Superior temporal gyrus (tissue), 1 donor: ENCODE measurements at regions not wholly inside any gene's neighbourhood (a gene's known extent, or its start where the extent isn't known, plus 50 kb on each side); places are given as distances from the start of the nearest gene placed in this dataset.

Experiments used
- DNase-seq: peaks from one replicate; pipeline ENCODE4 v3.0.0-alpha.2; 2016; ENCODE audit errors: extremely low spot score

DNA sequence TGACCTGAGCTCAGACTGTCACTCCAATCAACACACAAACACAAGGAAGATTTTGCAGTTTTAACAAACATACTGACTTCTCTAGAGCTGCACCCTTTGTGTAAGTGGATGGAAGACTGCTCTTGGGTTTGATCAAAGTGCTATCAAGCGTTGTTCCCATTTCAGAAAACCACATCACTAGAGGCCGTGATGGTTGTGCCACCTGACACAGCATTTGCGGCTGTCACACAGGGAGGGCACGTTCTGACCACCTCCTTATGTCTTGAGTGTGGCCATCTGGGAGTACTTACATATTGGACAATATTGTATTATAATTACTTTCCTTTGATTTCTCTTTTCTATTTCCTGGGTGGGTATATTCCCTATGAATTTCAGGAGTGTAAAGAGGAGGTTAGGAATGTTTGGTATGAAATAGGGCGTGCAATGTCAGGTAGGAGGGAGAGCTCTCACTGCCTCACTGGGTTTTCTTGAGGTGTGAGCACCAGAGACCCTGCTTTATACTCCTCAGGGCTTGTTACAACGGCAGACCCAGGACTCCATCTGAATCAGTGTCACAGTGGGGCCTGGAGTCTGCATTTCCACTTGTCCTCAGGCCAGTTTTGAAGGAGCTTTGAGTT lies 74.3 kb downstream of the SYNE3 start:
- no peak for DNase-seq

DNA sequence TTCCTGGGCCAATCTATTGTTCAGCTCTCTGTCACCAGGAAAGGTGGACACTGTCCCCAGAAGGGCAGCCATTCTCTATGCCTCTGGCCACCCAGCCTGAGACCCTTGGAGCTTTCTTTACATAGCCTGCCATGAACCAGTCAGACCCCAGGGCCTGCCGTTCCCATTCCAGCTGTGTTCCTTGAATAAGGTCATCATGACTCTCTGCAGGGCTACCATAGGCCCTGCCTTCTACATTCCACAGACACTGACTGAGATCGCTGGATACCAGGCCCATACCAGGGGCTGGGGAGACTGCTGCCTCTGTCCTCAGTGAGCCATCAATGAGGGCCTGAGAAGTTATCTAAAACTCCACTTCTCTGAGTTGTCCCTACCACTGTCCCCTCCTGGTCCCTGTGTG lies 75.5 kb downstream of the SYNE3 start:
- DNase-seq = no peak

DNA sequence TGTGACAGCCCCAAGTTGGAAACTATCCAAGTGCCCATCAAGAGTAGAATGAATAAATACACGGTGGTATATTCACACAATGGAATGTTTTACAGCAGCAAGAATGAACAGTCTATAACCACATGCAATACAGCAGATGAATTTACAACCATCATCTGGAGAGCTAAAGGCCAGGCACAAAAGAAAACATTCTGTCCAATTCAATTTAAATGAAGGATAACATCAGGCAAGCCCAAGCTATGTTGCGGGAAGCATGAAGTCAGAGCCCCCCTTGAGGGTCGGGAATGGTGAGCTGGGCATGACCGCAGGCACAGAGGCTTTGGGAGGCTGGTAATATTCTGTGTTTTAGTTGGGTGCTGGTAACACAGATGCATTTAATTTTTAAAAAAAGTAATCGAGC lies 76.0 kb downstream of the SYNE3 start:
- DNase-seq = no peak

DNA sequence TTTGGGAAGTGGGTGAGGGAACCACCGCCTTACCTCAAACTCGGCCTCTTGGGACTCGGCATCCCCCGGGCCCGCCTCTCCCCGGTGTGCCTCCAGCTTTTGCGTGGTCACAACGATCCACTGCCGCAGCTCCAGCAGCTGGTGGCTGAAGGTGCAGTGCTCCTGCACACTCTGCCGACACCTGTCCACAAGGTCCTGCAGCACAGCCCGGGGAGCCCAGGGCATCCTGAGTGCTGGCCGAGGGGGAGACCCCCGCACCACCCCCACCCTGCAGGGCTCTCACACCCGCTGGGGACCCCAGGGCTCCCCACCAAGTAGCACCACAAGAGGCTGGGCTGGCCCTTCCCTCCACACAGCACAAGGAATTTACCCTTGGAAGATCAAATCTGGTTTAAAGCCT lies 76.6 kb downstream of the SYNE3 start:
- no peak for DNase-seq

DNA sequence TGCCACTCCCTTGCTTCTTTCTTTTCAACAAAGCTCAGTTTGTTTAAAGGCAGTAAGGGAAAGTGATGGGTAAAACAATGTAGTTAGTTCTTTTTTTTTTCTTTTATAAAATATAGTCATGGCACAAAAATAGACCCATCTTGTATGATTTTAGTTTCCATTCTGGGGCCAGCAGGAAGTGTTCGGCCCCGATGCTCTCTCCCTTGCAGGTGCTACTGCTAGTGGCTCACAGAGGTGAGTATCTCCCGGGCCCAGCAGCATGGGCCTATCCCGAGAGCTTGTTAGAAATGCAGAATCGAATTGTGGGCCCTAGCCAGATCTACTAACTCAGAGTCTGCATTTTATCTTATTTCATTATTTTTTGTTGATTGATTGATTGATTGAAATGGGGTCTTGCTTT lies 78.7 kb downstream of the SYNE3 start:
- no peak for DNase-seq

DNA sequence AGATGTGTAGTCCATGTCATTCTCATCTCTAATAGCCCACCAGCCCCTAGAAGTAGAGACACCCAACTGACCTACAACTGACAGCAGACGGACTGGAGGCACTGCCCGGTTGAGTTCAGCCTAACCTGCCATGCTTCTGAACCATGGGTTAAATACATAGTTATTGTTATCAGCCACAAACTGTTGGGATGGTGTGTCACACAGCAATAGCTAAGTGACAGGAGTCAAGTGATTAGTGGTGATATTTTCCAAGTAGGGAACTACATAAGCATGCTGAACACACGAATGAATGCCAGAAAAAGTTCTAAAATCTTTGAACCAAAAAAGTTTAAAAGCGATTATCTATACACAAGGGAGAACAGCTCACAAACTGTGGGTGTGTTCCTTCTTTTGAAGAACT lies 80.1 kb downstream of the SYNE3 start:
- DNase-seq = no peak

DNA sequence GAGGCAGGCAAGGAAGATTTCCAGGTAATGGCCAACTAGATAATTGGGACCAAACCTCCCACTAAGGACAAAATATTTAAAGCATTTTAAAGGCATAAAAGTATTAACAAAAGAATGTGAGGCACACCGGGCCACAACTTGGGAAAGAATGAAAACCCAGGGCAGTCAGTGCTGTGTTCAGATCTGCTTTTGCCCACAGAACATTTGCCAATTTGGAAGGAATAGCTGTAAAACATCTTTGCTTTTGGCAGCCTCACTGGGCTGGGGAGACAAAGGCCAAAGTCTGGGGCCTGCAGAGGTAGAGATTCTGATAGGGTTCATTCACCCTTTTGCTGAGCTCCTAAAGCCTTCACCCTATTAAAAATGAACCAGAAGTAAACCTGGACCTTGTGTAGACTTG lies 82.3 kb downstream of the SYNE3 start:
- DNase-seq = no peak

DNA sequence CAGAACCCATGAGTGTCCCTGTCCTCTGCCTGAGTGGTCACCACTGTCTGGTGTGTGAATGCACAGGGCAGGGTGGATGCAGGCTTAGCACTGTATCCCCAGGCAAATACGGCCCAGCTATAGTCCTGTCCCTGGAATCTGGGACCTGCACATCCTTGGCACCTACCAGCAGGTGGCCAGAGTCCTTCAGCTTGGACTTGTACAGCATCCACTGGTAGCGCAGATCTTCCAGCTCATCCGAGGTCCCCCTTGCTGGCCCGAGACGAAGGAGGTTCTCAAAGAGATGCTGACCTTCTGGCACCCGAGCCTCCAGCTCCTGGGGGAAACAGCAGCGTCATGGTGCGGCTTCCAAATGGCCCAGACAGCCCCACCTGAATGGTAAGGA lies 83.4 kb downstream of the SYNE3 start:
- no peak for DNase-seq

DNA sequence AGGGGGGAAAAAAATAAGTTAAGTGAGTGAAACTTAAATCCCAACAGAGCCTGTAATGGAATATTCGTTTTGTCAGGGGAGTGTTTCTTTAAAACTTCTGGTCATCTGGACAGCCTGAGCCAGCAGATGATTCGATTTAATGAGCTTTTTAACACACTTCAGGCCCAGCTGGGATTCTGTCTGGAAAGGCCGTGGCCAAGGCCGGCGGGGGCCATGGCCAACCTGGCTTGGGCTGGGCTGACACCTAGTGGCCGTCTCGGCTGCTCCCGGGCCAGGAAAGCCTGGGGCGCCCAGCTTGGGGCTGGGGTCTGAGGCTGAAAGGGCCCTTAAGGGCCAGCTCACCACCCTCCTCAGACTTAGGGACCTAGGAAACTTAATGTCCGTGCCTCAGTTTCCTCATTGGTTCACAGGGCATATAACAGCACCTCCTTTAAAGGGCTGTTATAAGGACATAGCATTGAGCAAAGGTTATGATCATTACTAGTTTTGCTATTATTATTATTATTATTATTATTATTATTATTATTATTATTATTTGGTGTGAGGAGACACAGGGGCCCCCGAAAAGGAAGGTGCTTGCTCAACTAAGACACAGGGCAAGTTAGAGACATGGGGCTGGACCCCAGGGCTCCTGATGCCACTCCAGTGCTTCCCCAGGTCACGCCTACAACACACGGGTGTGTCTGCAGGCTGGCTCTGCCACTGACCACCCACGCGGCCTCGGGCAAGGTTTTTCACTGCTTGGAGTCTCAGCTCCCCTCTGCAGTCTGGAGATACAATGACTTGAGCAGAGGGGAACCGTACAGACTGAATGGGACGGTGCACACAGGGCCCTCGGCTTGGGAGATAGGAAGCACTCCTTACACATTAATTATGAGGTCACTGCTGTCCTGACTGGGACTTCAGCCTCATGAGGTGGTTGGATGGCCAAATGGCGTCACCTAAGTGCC lies 84.0 kb downstream of the SYNE3 start:
- DNase-seq = peak; percentile 70

DNA sequence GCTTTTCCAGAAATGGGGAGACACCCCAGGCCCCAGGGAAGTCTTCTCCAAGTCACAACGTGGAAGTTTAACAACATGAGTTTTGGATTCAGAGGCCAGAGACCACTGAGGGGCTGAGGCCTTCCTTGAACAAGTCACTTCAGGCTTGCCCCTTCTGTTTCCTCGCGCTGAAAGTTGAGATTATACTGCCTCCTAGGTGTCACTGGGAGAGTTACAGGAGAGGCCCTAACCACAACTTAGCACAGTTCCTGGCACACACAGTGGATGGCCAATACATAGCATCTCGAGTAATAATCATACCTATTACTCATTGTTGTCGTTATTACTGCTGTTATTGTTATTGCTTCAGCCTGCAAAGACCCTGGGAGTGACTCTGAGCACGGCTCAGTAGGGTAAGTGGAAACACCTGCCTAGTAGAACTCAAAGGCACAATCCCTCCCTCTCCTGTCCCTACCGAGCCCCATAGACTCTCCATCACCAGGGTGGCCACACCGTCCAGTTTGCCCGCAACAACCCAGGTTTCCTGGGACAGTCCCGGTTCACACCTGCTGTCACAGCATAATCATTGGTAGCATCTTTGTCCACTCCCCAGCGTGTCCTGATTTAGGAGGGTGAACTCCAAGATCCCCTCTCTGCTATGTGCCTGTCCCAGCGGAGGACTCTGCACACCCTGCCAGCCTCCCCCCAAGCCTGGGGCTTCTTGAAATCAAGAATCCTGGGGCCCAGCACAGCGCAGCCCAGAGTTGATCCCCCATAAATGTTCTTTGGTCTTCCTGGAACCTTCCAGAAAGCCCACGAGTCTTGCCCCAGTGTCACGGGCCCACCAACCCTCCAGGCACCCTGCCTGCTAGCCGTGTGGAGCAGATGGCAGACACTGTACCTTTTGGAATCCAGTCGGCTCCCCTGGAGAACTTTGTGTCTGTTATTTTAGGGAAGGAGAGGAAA lies 85.0 kb downstream of the SYNE3 start:
- DNase-seq = peak; percentile 68

DNA sequence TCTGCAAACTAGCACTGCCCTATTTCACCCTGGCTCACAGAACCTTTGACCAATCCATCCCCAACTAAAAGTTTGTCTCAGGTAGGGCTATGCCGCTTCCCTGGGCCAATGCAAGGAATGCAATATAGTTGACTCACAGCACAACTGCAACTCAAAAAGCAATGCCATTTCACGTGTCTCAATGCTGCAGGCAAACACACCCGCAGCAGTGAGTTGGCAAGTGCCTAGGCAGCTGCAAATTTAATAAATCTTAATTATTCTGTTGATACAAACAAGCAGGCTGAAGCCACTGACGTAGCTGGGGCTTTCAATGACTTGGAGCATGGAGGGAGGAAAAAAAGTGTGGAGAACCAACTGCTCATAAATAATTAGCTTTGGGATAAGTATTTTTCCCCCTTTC lies 87.9 kb downstream of the SYNE3 start:
- no peak for DNase-seq

DNA sequence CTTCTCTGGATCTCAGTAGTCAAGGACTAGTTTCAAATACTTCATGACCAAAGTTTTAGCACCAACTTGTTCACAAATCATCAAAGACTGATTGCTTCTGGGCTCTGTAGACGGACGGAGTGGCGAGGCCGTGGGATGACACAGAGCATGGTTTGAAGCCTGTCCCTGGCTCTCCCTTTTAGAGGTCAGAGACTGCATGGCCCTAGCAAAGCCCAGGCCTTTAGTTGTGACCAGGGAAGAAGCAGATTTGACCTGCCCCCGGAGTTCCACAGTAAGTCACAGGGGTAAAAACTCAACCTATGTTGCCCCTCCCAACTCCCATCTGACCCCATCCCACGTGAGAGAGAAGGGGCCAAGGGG lies 90.4 kb downstream of the SYNE3 start:
- DNase-seq = no peak

DNA sequence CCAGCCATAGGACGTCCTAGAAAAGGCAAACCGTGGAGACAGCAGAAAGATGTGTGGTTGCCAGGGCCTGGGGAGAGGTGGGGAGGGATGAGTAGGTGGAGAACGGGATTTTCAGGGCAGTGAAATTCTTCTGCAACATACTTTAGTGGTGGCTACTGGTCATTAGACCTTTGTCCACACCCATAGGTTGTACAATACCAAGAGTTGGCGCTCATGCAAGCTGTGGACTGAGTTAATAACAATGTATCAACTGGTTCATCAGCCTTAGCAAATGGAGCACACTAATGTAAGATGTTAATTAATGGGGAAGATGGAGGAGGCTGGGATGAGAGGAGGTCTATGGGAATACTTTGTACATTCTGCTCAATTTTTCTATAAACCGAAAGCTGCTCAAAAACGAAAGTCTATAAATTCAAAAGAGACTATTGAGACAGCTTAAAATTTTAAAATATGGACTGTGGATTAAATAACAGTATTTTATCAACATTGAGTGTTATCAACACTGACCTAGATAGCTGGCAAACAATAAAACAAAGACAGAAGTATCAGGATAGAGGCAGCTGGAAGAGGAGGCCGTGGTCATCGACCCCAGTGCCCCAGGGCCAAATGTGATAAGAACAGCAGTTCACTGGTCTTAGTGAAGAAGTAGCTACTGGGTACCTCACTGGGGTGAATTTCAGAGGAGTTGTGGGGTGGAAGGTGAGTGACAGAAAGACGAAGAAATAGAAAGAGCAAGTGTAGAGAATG lies 90.9 kb downstream of the SYNE3 start:
- DNase-seq = no peak

DNA sequence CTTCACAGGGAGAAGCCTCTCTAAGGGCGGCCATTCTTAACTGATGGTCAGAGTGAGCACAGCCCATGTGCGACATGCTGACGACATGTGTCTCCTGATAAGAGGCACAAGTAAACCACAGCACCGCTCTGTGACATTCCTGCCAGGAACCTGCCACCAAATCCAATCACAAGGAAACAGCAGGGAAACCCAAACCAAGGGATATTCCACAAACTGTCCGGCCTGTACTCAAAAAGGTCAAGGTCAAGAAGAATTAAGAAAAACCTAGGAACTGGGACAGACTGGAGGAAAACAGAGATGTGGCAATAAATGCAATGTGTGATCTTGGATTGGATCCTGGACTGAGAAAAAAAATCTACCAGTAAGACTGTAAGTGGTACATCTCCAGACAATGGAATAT lies 91.9 kb downstream of the SYNE3 start:
- DNase-seq = no peak

DNA sequence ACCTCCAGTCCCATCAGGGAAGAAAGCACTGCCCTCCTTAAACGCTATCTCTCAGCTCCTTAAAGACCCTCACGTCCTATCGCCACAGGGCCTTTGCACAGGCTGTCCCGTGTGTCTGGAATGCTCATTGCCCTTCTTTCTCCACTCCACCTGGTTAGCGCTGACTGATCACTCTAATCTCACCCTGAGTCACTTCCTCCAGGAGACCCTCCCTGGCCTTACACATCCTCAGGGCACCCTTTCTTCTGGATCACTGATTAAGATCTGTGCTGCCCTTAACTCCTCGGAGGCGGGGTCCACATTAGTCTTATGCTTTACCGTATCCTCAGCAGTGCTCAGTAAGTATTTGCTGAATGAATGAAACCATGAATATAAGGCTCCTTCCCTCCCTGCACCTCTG lies 94.7 kb downstream of the SYNE3 start:
- DNase-seq = no peak

DNA sequence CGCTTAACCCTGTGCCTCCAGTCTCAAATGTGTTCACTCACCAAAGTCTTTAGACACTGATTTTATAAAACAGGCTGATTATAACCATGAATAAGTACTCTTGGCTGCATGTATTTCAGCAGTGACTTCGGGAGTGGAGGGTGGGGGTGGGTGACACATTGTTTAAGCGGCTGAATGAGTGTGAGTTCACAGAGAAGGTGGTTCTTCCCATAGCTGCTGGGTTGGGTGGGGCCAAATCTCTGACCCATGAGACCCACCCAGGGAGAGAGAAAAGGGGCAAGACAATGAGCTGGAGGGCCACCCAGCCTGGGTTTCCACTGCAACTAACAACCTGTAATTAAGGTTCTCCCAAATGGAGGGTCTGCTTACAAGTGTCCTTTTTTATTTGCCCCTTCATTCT lies 96.4 kb downstream of the SYNE3 start:
- DNase-seq = no peak

DNA sequence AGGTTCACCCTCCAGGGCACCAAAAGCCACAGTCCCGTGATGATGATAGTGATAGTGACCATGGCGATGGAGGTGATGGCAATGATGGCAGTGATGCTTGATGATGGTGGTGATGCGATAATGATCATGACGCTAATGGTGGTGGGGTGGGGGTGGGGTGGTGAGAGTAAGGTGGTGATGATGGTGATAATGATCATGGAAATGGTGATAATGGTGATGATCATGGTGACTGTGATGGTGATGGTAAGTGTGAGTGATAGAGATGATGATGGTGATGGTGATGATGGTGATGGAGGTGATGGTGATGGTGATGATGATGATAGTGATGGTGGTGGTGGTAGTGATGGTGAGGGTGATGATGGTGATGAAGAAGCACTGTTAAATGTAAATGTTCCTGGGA lies 96.9 kb downstream of the SYNE3 start:
- no peak for DNase-seq

DNA sequence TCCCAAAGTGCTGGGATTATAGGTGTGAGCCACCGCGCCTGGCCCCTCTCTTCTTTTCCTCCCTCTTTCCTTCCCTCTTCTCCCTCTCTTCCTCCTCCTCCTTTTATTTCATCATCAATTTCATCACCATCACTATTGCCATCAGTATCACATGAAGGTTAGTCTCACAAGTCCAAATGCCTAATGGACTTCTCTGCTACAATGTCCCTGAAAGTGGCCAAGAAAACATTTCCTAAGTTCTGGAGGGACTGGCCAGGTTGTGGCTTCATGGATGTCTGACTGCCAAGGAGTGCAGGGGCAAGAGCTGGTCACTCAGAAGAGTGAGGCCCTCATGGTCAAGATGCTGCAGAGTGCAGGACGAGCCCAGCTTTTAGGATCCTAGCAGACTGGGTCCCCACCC lies 97.6 kb downstream of the SYNE3 start:
- no peak for DNase-seq

DNA sequence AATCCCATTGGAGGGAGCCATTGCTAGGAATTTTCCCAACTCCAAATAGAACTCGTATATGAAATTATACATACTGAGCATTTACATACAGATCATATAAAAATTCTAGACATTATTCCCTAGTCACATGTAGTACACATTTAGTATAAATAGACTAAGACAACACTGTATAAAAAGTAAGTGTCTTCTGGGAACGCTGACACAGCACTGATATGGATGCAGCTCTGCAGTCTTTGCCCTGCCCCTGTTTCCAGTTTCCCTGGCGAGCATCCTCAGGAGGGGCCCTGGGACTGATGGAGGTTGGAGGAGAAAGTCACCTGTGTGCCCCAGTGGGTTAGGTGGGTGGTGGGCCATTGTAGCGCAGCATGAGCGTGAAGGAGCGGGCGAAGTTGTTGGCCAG lies 97.8 kb upstream of the CLMN start:
- DNase-seq = no peak

DNA sequence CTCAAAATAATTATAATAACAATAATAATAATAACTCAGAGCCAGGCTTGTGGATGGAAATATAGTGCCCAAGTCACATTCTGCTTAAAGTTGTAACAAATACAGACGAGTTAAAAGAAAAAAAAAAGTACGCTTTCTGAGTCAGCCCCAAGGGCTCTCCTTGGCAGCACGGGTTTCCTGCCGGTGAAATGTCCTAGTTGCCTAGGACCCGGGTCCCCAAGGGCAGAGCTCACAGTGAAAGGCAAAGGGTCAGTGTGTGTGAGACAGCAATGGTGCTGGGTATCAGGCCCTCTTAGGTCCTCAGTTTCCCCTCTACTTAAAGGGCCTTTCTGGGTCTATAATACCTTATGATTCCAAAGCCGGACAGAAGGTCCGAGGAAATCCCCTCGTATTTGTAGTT lies 96.3 kb upstream of the CLMN start:
- no peak for DNase-seq

DNA sequence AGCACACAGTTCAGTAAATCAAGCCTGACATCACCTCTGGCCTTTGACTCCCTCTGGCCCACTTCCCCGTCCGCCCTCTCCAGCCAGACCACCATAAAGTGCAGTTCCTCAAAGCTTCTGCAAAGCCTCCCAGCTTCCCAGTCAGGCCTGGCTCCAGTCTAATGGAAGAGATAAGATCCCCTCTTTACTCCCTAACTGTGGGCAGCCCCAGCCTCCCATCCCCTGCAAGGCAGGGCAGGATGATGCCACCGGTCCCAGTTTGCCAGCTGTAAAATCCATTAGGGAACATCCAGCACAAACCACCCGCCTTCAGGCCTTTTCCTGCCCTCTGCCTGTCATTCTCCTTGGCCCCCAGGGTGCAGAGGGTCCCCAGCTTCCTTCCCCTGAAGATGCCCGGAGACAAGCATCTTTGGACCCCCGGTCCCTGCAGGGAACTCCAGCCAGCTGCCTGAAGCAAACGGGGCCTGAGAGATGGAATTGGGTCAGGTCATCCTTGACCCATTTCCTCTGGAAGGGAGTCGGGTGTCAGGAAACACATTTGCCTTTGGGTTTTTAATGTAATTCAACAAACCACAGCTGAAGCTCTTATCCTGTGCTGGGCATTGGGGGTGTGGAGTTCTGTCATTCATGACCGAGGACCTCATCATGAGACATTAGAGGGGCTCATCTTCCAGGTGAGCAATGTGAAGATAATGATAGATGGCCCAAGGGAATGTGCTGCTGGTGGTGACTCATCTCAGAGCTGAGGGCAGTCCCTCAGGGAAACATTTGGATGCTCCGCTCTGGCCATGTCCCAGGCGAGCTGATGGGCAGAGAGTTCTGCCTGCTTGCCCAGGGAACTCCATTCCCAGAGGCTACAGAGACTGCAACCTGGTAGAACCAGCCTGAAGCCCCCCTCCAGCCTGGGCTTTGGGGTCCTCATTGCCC lies 93.8 kb upstream of the CLMN start:
- DNase-seq = no peak
